ENCODE measurements at regions not wholly inside any gene's neighbourhood (a gene's known extent, or its start where the extent isn't known, plus 50 kb on each side); places are given as distances from the start of the nearest gene placed in this dataset.

DNA sequence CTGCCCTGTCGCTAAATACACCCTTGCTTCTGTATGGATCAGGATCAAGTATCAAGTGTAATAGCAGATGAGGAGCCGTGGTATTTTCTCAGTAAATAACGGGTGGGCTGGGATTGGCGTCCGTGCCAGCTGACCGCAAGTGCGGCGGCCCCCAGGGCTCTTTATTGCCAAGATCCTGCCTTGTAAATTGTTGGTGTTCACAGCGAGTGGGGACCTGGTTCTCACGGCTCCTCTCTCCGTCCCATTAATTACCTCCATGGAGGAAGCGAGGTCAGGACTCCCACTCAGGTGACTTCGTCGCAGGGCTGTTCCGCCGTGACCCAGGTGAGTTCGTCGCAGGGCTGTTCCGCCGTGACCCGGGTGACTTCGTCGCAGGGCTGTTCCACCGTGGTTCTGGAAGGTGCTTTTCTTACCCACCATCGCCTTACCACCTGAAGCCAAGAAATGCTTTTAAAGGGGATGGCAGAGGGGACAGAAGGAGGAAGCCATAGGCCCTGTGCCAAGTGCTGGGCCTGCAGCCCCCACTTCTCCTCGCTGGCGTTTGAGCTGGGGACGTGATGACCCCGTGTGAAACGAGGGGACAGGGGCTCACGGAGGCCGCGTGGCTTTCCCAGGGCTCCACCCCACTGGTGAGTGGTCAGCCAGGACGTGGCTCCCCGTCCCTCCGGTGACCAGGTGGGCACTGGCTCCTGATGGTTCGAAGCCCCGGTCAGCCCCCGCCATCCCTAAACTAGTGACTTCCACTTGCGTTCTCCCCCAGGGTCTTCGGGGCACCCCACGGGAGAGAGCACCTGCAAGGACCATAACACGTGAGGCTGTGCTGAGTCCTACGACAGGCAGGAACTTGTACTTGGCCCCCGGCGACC, 118.4 kb downstream of the TWIST2 start:
- ChIA-PET CTCF (no interaction called here), POLR2A (no interaction called here)
- Histone ChIP-seq H3K4me3 (ENCODE audit: low read depth, low read length) (no peak overlapping the region), H3K27me3 (ENCODE audit: control insufficient read depth, insufficient read depth, low read length) (no peaks in the 10 kb centered on the region), H3K36me3 (ENCODE audit: control insufficient read depth, insufficient read depth, low read length) (no peaks in the 10 kb centered on the region)
- no peak for DNase-seq (ENCODE audit: low read depth)
- TF ChIP-seq, protein P1, sequence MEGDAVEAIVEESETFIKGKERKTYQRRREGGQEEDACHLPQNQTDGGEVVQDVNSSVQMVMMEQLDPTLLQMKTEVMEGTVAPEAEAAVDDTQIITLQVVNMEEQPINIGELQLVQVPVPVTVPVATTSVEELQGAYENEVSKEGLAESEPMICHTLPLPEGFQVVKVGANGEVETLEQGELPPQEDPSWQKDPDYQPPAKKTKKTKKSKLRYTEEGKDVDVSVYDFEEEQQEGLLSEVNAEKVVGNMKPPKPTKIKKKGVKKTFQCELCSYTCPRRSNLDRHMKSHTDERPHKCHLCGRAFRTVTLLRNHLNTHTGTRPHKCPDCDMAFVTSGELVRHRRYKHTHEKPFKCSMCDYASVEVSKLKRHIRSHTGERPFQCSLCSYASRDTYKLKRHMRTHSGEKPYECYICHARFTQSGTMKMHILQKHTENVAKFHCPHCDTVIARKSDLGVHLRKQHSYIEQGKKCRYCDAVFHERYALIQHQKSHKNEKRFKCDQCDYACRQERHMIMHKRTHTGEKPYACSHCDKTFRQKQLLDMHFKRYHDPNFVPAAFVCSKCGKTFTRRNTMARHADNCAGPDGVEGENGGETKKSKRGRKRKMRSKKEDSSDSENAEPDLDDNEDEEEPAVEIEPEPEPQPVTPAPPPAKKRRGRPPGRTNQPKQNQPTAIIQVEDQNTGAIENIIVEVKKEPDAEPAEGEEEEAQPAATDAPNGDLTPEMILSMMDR (IDR thresholded peaks at IDR 0.05; ENCODE audit: insufficient read depth, low read depth, low read length) = no peak

DNA sequence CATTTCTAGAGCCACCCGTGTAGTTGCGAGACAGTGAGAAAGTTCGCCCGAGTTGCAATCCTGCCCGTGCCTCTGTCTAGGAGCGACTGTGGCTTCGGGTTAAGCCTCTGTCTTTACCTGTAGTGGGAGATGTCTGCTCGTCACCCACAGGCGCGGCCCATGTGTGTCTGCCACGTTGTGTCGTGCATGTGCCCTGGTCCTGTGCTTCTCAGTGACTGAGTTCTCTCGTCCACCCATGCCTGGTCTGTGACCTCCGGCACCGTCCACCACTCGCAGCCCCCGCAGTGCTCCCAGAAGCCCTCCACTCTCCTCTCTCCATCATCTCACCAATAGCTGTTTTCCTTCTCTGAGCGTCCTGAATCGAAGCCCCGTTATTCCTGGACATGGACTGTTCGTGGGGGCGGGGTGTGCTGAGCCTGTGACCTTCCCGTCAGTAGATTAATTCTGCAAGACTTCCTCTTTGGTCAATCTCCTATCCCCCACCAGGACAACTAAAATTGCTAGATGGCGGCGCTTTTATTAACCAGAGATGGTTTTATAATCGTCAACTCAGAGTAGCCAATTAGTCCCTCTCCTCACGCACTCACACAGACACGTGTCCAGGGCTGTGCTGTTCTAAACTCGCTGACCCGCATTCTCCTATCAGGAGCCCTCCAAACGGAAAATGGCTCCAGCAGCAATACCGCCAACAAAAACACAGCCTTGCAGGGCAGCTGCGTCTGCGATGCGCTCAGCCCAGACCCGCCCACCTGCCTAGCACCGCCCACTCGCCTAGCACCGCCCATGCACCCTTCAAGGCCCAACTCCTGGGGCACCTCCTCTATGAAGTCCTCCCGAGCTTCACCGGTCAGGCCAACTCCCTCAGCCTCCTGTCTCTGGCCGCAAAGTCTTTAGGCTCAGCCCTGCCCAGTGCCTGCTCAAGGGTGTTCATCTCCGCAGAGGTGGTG, 119.4 kb downstream of the TWIST2 start:
- Histone ChIP-seq H3K36me3 (ENCODE audit: control insufficient read depth, insufficient read depth, low read length) (no peaks in the 10 kb centered on the region), H3K4me3 (ENCODE audit: low read depth, low read length) (no peak overlapping the region), H3K27me3 (ENCODE audit: control insufficient read depth, insufficient read depth, low read length) (no peaks in the 10 kb centered on the region)
- TF ChIP-seq, protein P1 (IDR thresholded peaks at IDR 0.05; ENCODE audit: insufficient read depth, low read depth, low read length) = no peak
- ChIA-PET POLR2A (no interaction called here), CTCF (no interaction called here)
- no peak for DNase-seq (ENCODE audit: low read depth)

DNA sequence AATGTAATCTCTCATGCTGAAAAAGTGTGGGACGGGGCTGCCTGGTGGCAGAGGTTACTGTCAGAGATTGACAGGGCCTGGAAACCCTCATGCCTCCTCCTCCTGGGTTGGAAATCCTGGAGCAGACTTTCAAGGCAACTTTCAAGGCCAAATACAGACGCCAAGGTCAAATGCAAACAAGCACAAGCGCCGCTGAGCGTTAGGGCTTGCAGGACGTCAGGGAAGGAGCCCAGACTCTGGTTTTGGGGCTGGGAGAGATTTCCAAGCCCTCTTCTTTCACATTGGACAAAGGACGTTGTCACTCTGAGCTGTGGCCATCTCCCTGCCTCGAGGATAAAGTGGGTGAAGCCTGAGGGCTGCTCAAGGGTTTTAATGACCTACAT, 120.1 kb downstream of the TWIST2 start:
- no peak for DNase-seq (ENCODE audit: low read depth)
- TF ChIP-seq, protein P1 (IDR thresholded peaks at IDR 0.05; ENCODE audit: insufficient read depth, low read depth, low read length) = no peak
- CTCF ChIA-PET = interaction anchor here (0.8 to 2.1 kb wide), 3 partner anchors 11 to 599 kb away, joined by 4 to 16 read pairs (median 5); no protein-coding TSS in a partner anchor
- no peak overlapping the region for H3K4me3 ChIP-seq (ENCODE audit: low read depth, low read length)
- no peaks in the 10 kb centered on the region for H3K36me3 ChIP-seq (ENCODE audit: control insufficient read depth, insufficient read depth, low read length)
- POLR2A ChIA-PET = no interaction called here
- no peaks in the 10 kb centered on the region for H3K27me3 ChIP-seq (ENCODE audit: control insufficient read depth, insufficient read depth, low read length)

DNA sequence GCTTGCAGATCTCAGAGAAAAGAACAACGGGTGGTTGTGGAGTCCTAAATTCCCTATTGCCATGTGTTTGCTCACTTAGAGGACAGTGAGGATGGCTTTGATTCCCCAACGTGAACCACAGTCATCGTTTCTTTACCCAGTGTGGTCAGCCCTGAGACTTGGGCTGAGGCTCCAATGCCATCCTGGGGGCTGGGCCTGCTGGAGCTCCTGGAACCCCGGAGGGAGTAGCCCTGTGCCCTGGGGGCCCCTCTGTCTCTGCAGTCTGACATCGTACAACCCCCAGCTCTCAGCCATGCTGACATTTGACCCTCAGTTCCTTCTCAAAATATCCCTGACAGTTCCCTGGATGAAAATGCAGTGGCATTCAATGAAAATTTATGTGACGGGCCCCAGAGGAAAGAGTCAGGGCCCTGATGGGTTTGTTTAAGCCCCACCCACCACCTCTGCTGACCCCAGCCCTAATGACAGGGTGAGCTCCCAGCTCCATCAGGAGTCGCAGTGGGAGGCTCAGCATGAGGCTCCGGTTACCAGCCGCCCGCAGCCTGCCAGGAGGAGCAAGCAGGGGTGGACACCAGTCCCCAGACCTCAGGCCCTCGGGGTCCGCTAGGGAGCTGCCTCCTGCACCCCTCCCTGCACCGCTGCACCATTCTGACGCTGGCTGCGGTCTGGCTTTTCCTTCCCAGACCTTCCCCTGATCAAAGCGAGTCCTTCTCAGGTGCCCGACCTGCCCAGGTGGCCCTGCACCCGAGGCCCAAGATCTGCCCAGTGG, 120.9 kb downstream of the TWIST2 start:
- CTCF ChIA-PET = interaction anchor here (0.8 to 2.1 kb wide), 5 partner anchors 9 to 599 kb away, joined by 4 to 16 read pairs (median 4); no protein-coding TSS in a partner anchor
- Histone ChIP-seq H3K27me3 (ENCODE audit: control insufficient read depth, insufficient read depth, low read length) (no peaks in the 10 kb centered on the region), H3K36me3 (ENCODE audit: control insufficient read depth, insufficient read depth, low read length) (no peaks in the 10 kb centered on the region), H3K4me3 (ENCODE audit: low read depth, low read length) (no peak overlapping the region)
- TF ChIP-seq, protein P1 (IDR thresholded peaks at IDR 0.05; ENCODE audit: insufficient read depth, low read depth, low read length) = no peak
- POLR2A ChIA-PET = no interaction called here
- DNase-seq (ENCODE audit: low read depth) = no peak

Measured in BJ (cell line).